HUES6 (cell line): ENCODE measurements at regions not wholly inside any gene's neighbourhood (a gene's known extent, or its start where the extent isn't known, plus 50 kb on each side); places are given as distances from the start of the nearest gene placed in this dataset.

Source experiments
- H3K27ac ChIP-seq: 2 replicates; pipeline ENCODE4 v1.7.0; 2013; ENCODE audit warnings: low read depth, mild to moderate bottlenecking, low read length, inconsistent platforms
- H3K27me3 ChIP-seq: 2 replicates; pipeline ENCODE4 v1.6.1; 2013; ENCODE audit warnings: low read length; ENCODE audit not compliant: control insufficient read depth, insufficient read depth
- H3K36me3 ChIP-seq: 2 replicates; pipeline ENCODE4 v1.6.1; 2013; ENCODE audit warnings: low read length; ENCODE audit not compliant: control insufficient read depth, insufficient read depth
- H3K4me1 ChIP-seq: 2 replicates; pipeline ENCODE4 v1.6.1; 2013; ENCODE audit warnings: low read length; ENCODE audit not compliant: control insufficient read depth, insufficient read depth
- H3K4me3 ChIP-seq: 2 replicates; pipeline ENCODE4 v1.5.1; 2013; ENCODE audit warnings: low read depth, low read length
- H3K9ac ChIP-seq: one replicate; pipeline ENCODE4 v1.6.1; 2013; ENCODE audit warnings: mild to moderate bottlenecking, low read length
- H3K9me3 ChIP-seq: 2 replicates; pipeline ENCODE4 v1.6.1; 2013; ENCODE audit warnings: low read depth, low read length; ENCODE audit not compliant: control insufficient read depth, insufficient read depth

DNA sequence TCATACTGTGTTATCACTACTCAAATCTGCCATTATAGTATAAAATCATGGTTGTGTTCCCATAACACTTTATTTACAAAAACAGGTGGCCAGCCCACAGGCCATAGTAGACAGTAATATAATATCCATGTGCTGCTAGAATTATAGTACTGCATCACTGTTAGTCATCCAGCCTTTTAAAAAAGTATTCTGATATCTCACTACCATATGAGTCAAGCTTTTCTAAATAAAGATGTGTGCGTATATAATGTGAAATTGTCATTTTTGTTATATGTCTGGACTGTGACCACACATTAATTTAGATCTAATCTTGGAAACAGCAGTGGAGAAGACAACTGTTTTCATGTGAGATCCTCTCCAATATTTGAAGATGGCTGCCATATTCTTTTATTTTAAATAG, 1049.1 kb upstream of the GOT2 start:
- Histone ChIP-seq H3K9ac (no peak overlapping the region), H3K27me3 (no peaks in the 10 kb centered on the region), H3K9me3 (peaks cover 8% of the 10 kb centered on the region; the same call in 1 of the 2 replicates), H3K4me1 (no peaks in the 10 kb centered on the region), H3K36me3 (no peaks in the 10 kb centered on the region), H3K27ac (no peak overlapping the region), H3K4me3 (no peak overlapping the region)

DNA sequence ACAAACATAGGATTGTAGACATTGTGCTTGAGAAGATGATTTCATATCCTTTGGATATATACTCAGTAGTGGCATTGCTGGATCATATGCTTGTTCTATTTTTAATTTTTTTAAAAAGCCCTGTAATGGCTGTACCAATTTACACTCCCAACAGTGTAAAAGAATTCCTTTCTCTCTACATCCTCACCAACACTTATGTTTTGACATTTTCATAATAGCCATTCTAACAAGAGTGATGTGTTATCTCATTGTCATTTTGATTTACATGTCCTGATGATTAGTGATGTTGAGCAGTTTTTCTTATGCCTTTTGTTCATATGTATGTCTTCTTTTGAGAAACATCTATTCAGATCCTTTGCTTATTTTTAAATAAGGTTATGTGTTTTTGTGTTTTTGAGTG, 1039.2 kb upstream of the GOT2 start:
- Histone ChIP-seq H3K4me3 (no peak overlapping the region), H3K36me3 (no peaks in the 10 kb centered on the region)

DNA sequence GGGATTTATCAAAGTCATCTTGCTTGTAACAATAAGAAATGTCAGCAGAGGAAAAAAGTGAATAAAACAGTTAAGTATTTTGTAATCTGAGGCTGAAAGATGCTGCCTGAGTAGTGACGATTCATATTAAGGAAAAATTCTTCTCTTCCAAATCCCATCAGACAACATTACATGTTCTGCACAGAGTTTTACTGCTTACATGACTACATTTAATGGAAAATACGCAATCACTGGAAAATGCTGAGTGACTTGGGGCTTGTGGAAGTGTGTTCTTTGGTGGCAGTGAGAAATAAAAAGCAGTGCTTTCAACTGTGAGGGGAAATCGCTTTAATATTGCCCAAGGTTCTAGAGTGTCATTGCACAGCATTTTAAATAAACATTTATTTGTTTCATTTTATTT, 1025.2 kb upstream of the GOT2 start:
- no peak overlapping the region for H3K4me3 ChIP-seq
- H3K27ac ChIP-seq = no peak overlapping the region
- no peaks in the 10 kb centered on the region for H3K36me3 ChIP-seq
- H3K4me1 ChIP-seq = no peaks in the 10 kb centered on the region
- no peaks in the 10 kb centered on the region for H3K27me3 ChIP-seq
- no peaks in the 10 kb centered on the region for H3K9me3 ChIP-seq
- no peak overlapping the region for H3K9ac ChIP-seq

More for the DNA sequence above, 1039.2 kb upstream of the GOT2 start:
- H3K9ac ChIP-seq = no peak overlapping the region
- H3K27ac ChIP-seq = no peak overlapping the region
- H3K27me3 ChIP-seq = no peaks in the 10 kb centered on the region
- no peaks in the 10 kb centered on the region for H3K4me1 ChIP-seq
- H3K9me3 ChIP-seq = 0 out of 2 replicates have a peak, but pooled peaks cover 2% of the 10 kb centered on the region

DNA sequence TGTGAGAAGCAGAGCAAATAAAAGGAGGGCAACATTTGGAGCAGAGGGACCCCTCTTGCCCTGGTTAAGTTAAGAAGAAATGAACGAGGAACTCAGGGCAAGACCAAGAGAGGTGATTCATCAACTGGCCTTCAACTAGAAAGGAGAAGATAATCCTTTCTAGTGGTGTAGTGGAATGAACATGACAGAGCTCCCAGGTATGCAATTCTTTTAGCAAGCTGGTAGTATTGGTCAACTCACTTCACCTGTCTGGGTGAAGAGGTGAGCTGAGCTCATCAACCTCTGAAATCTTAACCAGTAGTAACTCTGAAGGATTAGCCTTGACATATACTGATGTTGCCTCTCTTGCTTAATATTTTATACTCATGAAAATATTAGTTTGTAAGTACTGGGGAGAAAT, 1024.7 kb upstream of the GOT2 start:
- no peaks in the 10 kb centered on the region for H3K4me1 ChIP-seq
- H3K36me3 ChIP-seq = no peaks in the 10 kb centered on the region
- no peaks in the 10 kb centered on the region for H3K9me3 ChIP-seq
- H3K9ac ChIP-seq = no peak overlapping the region
- no peaks in the 10 kb centered on the region for H3K27me3 ChIP-seq
- H3K27ac ChIP-seq = no peak overlapping the region
- no peak overlapping the region for H3K4me3 ChIP-seq

DNA sequence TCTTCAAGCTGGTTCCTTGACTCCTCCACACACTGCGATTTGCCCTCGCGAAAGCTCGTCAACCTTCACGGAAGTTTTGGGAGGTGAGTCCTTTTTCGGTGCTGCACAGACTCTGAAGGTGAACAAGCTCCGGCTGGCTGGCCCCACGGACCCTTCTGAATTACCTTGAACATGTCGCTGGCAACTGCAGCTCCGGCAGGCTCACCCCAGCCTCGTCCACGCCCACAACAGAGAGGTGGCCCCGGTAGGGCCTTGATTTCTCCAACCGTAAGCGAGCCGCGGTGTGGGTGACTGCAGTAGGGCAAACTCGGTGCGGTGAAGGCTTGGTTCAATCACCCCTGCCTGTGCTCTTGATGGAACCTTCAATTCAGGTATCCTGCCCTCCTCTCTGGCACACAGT, 1020.7 kb upstream of the GOT2 start:
- H3K27me3 ChIP-seq = no peaks in the 10 kb centered on the region
- no peaks in the 10 kb centered on the region for H3K9me3 ChIP-seq

DNA sequence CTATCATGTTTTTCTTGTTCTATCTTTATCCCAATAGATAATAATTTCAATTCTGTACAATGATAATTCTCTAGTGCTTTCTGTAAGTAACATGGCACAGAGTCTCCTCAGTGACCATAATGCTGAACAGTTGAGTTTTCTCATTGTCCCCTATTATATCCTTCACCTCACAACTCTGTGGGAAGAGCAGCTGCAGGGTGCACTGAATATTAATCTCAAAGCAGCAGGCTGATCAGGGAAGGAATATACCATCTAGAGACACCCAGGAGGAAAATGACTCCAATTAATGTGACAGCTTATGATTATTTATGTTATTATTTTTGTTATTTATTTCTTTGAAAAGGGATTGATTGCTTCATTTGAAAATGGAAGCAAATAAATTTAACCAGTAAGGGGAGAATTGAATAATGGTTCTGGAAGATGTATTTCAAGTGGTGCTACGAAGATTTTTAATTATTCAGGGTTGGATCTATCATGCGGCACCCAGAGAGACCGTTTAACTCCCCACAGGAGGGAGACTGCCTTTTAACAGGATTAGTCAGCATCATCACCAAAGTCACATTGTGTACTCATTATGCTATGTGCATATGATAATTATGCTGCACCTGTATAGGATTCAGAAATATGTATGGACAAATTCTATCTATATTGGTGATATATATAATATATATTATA, 1015.7 kb upstream of the GOT2 start:
- Histone ChIP-seq H3K27me3 (no peaks in the 10 kb centered on the region), H3K9ac (no peak overlapping the region), H3K4me1 (no peaks in the 10 kb centered on the region), H3K9me3 (no peaks in the 10 kb centered on the region), H3K4me3 (no peak overlapping the region), H3K36me3 (no peaks in the 10 kb centered on the region), H3K27ac (no peak overlapping the region)

More for the DNA sequence above, 1020.7 kb upstream of the GOT2 start:
- Histone ChIP-seq H3K27ac (no peak overlapping the region), H3K4me3 (no peak overlapping the region), H3K4me1 (no peaks in the 10 kb centered on the region), H3K9ac (no peak overlapping the region), H3K36me3 (no peaks in the 10 kb centered on the region)

DNA sequence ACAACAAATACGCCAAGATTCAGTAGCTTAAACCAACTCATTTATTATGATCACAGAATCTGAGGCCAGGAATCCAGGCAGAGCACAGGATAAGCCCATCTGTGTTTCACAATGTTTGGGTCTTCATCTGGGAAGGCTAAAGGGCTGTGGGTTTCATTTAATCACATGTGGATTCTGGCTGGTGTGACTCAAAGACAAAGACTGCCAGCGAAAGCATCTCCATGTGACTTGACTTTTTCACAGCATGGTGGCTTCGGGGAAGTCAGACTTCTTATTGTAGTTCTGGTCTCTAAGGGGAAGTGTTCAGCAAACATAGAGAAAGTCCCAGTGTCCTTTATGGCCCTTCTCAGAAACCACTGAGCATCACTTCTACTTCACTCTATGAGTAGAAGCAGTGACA, 1014.4 kb upstream of the GOT2 start:
- no peak overlapping the region for H3K9ac ChIP-seq

DNA sequence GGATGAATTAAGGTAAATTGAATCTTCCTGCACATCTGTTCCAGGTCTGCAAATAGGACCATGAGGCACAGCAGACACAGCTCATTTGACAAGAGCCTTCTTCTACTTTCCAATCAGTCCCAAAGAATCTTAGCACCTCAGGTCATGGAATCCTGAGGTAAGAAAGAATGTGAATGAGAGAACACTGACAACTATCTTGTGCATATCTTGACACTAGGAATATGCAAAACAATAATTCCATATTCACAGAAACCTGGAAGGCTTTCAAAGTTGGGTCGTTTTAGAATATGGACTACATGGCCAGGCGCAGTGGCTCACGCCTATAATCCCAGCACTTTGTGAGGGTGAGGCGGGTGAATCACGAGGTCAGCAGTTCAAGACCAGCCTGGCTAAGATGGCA, 1009.4 kb upstream of the GOT2 start:
- no peaks in the 10 kb centered on the region for H3K4me1 ChIP-seq
- no peaks in the 10 kb centered on the region for H3K27me3 ChIP-seq
- H3K36me3 ChIP-seq = no peaks in the 10 kb centered on the region

More for the DNA sequence above, 1014.4 kb upstream of the GOT2 start:
- Histone ChIP-seq H3K4me3 (no peak overlapping the region), H3K36me3 (no peaks in the 10 kb centered on the region), H3K27me3 (no peaks in the 10 kb centered on the region), H3K4me1 (no peaks in the 10 kb centered on the region), H3K27ac (no peak overlapping the region), H3K9me3 (no peaks in the 10 kb centered on the region)

DNA sequence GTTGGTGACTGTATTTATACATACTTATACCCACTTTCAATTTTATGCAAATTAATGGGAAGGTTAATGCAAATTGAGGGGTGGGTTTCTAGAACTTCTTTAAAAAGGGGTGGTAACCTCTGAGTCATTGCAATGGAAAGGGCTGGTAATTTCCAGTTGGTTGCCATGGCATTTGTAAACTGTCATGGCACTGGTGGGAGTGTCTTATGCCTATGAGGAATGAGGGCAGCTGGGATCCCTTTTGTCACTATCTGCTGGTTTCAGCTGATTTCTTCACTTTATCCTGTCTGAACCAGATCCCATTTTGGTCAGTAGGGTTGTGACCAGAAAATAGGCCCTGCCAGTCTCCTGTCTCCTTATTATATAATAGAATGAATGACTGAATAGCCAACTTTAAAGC, 1006.7 kb upstream of the GOT2 start:
- no peak overlapping the region for H3K9ac ChIP-seq
- no peak overlapping the region for H3K4me3 ChIP-seq
- no peak overlapping the region for H3K27ac ChIP-seq
- no peaks in the 10 kb centered on the region for H3K4me1 ChIP-seq
- H3K9me3 ChIP-seq = no peaks in the 10 kb centered on the region
- no peaks in the 10 kb centered on the region for H3K27me3 ChIP-seq
- H3K36me3 ChIP-seq = no peaks in the 10 kb centered on the region

More for the DNA sequence above, 1009.4 kb upstream of the GOT2 start:
- H3K4me3 ChIP-seq = no peak overlapping the region
- H3K9me3 ChIP-seq = no peaks in the 10 kb centered on the region
- no peak overlapping the region for H3K9ac ChIP-seq
- no peak overlapping the region for H3K27ac ChIP-seq

DNA sequence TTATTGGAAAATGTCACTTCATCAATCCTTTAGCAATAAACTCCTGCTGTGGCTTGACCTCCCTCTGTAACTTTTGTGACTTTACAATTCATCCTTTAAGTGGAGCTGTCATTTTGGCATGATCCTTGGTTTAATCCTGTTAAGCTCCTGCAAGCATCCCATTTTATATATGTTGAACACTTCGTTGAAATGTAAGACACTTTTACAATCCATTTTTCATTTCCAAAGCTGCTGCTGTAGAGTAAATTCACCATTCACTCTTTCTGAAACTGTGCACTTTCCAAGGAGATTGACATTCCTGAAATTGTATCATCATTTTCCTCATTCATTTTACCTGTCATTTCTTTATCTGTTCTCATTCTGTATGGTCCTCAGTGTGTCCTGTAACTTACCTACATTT, 1003.2 kb upstream of the GOT2 start:
- Histone ChIP-seq H3K9me3 (no peaks in the 10 kb centered on the region), H3K9ac (no peak overlapping the region), H3K36me3 (no peaks in the 10 kb centered on the region), H3K4me3 (no peak overlapping the region), H3K27me3 (no peaks in the 10 kb centered on the region), H3K4me1 (no peaks in the 10 kb centered on the region), H3K27ac (no peak overlapping the region)

DNA sequence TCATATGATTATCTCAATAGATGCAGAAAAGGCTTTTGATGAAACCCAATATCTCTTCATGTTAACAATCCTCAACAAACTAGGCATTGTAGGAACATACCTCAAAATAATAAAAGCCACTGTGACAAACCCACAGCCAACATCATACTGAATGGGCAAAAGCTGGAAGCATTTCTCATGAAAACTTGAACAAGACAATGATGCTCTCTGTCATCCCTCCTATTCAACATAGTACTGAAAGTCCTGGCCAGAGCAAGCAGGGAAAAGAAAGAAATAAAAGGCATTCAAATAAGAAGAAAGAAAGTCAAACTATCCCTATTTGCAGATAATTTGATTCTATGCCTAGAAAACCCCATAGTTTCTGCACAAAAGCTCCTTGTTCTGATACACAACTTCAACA, 999.2 kb upstream of the GOT2 start:
- H3K9me3 ChIP-seq = 0 out of 2 replicates have a peak, but pooled peaks cover 4% of the 10 kb centered on the region

More for the DNA sequence above, 999.2 kb upstream of the GOT2 start:
- no peaks in the 10 kb centered on the region for H3K36me3 ChIP-seq
- no peaks in the 10 kb centered on the region for H3K4me1 ChIP-seq
- no peaks in the 10 kb centered on the region for H3K27me3 ChIP-seq
- no peak overlapping the region for H3K27ac ChIP-seq
- no peak overlapping the region for H3K4me3 ChIP-seq
- no peak overlapping the region for H3K9ac ChIP-seq
